Caco-2 (cell line): ENCODE measurements at regions not wholly inside any gene's neighbourhood (a gene's known extent, or its start where the extent isn't known, plus 50 kb on each side); places are given as distances from the start of the nearest gene placed in this dataset.

ENCODE experiments used
- BruUV-seq: library from RNA; stranded (reverse); fragments of 400-500 nt; replicated peaks from 2 replicates; lab custom pipeline; 2021; lab: Mats Ljungman, UMichigan
- CTCF ChIA-PET: fragments of 300-600 bp; sonication (Branson Sonifier 250); formaldehyde crosslinking; loops from one replicate; lab custom pipeline; 2022; ENCODE audit warnings: antibody characterized with exemption; lab: Charles Lee
- POLR2A ChIA-PET: fragments of 300-600 bp; sonication (Branson Sonifier 250); formaldehyde crosslinking; loops from one replicate; lab custom pipeline; 2022; ENCODE audit warnings: antibody characterized with exemption; lab: Charles Lee
- DNase-seq, 2 experiments: peaks; one replicate each; pipeline versions ENCODE4 v3.0.0 to v3.0.0-alpha.2; 2020 to 2022
- H3K27me3 ChIP-seq: replicated peaks from 2 replicates; pipeline ENCODE4 v1.6.0; 2011; ENCODE audit warnings: low read length; ENCODE audit not compliant: control insufficient read depth, insufficient read depth
- H3K36me3 ChIP-seq: 2 replicates; pipeline ENCODE4 v1.5.1; 2011; ENCODE audit warnings: low read length; ENCODE audit not compliant: control insufficient read depth, insufficient read depth
- H3K4me1 ChIP-seq: fragments of 250-450 bp; sonication (Bioruptor Pico); 2 replicates; pipeline ENCODE4 v1.5.1; 2020; ENCODE audit warnings: mild to moderate bottlenecking
- H3K4me3 ChIP-seq: 2 replicates; pipeline ENCODE4 v1.5.1; 2011; ENCODE audit warnings: low read depth, mild to moderate bottlenecking, control low read depth, low read length
- H3K9me3 ChIP-seq: fragments of 250-450 bp; sonication (Bioruptor Pico); 2 replicates; pipeline ENCODE4 v1.5.1; 2020; ENCODE audit warnings: mild to moderate bottlenecking, moderate library complexity
- H3K27ac Mint-ChIP-seq: one replicate; pipeline ENCODE4 v1.8.0; 2022; ENCODE audit warnings: mixed read lengths; ENCODE audit not compliant: unreplicated experiment
- H3K27me3 Mint-ChIP-seq: one replicate; pipeline ENCODE4 v1.8.0; 2022; ENCODE audit warnings: mixed read lengths; ENCODE audit not compliant: insufficient read depth, unreplicated experiment
- H3K36me3 Mint-ChIP-seq: one replicate; pipeline ENCODE4 v1.8.0; 2022; ENCODE audit warnings: mild to moderate bottlenecking, mixed read lengths; ENCODE audit not compliant: insufficient read depth, unreplicated experiment
- H3K4me1 Mint-ChIP-seq: one replicate; pipeline ENCODE4 v1.8.0; 2022; ENCODE audit warnings: low read depth, mixed read lengths; ENCODE audit not compliant: unreplicated experiment
- H3K4me3 Mint-ChIP-seq: one replicate; pipeline ENCODE4 v1.8.0; 2022; ENCODE audit warnings: mild to moderate bottlenecking, moderate library complexity, mixed read lengths; ENCODE audit not compliant: unreplicated experiment
- H3K9me3 Mint-ChIP-seq: one replicate; pipeline ENCODE4 v1.8.0; 2022; ENCODE audit warnings: mixed read lengths; ENCODE audit not compliant: unreplicated experiment
- CTCF ChIP-seq, 2 experiments: fragments of 200-600 bp in 1 of 2; IDR thresholded peaks; 1 replicate in 1 of 2; 2 replicates in 1 of 2; pipeline versions ENCODE4 v1.5.1 to v1.8.0; 2011 to 2022; ENCODE audit warnings: antibody characterized with exemption in 1 of 2, control low read depth in 1 of 2, inconsistent platforms in 1 of 2, low read depth in 1 of 2, low read length in 1 of 2, mild to moderate bottlenecking in 1 of 2, moderate library complexity in 1 of 2; ENCODE audit not compliant: insufficient read depth in 1 of 2, severe bottlenecking in 1 of 2, unreplicated experiment in 1 of 2
- intact Hi-C: fragments of 100-400 bp; cut with micrococcal nuclease; formaldehyde crosslinking; loops from one replicate; pipeline ENCODE4 v1.10.0; 2022; ENCODE audit not compliant: unreplicated experiment

- peak overlapping the region; percentile 28 for H3K4me3 ChIP-seq
- peak; percentile 89 to 93 for DNase-seq
- no TSS peak for BruUV-seq
- peaks cover 31% of the 10 kb centered on the region for H3K4me1 Mint-ChIP-seq
- H3K4me1 ChIP-seq = peaks cover 23% of the 10 kb centered on the region
- POLR2A ChIA-PET = interaction anchor here (0.5 kb wide), 1 partner anchor 147 kb away, joined by 6 read pairs; no protein-coding TSS in a partner anchor
- no peaks in the 10 kb centered on the region for H3K27me3 Mint-ChIP-seq
- H3K4me3 Mint-ChIP-seq = peak overlapping the region; percentile 77
- no peaks in the 10 kb centered on the region; the same call in 1 of the 2 replicates for H3K9me3 ChIP-seq
- intact Hi-C loops = loop anchor here (1.0 to 10.0 kb wide), 6 partner anchors 22 to 736 kb away; no protein-coding TSS in a partner anchor
- CTCF ChIA-PET = interaction anchor here (0.7 to 1.7 kb wide), 3 partner anchors 12 to 83 kb away, joined by 3 to 6 read pairs (median 4); no protein-coding TSS in a partner anchor
- H3K27ac Mint-ChIP-seq = peak overlapping the region; percentile 97
- TF ChIP-seq CTCF (IDR thresholded peaks at IDR 0.05; ENCODE audit: insufficient read depth in 1 of 2, low read depth in 1 of 2, low read length in 1 of 2, severe bottlenecking in 1 of 2, unreplicated experiment in 1 of 2) = peak; percentile 50 to 81
- peaks cover 22% of the 10 kb centered on the region for H3K36me3 Mint-ChIP-seq
- H3K27me3 ChIP-seq = no peaks in the 10 kb centered on the region
- peaks cover 25% of the 10 kb centered on the region for H3K9me3 Mint-ChIP-seq
- no peaks in the 10 kb centered on the region for H3K36me3 ChIP-seq
These were observed 180.1 kb upstream of the MVB12B start for GRCh38 chr9:126146254-126147145.

GRCh38 chr9:126147186-126147935, 179.3 kb upstream of the MVB12B start:
- no peaks in the 10 kb centered on the region for H3K27me3 Mint-ChIP-seq

More at GRCh38 chr9:126147186-126147935, 179.3 kb upstream of the MVB12B start:
- no peak for DNase-seq
- Histone ChIP-seq H3K4me1 (peaks cover 23% of the 10 kb centered on the region), H3K9me3 (no peaks in the 10 kb centered on the region; the same call in 1 of the 2 replicates), H3K27me3 (no peaks in the 10 kb centered on the region), H3K36me3 (no peaks in the 10 kb centered on the region), H3K4me3 (no peak overlapping the region)
- Mint-ChIP-seq H3K9me3 (peaks cover 17% of the 10 kb centered on the region), H3K4me1 (peaks cover 31% of the 10 kb centered on the region), H3K27ac (peak overlapping the region; percentile 97), H3K36me3 (peaks cover 22% of the 10 kb centered on the region), H3K4me3 (peak overlapping the region; percentile 77)
- TSS peak; percentile 82 for BruUV-seq
- ChIA-PET CTCF (interaction anchor here (0.7 to 1.7 kb wide), 3 partner anchors 11 to 83 kb away, joined by 3 to 6 read pairs (median 4); no protein-coding TSS in a partner anchor), POLR2A (no interaction called here)
- TF ChIP-seq CTCF (IDR thresholded peaks at IDR 0.05; ENCODE audit: insufficient read depth in 1 of 2, low read depth in 1 of 2, low read length in 1 of 2, severe bottlenecking in 1 of 2, unreplicated experiment in 1 of 2) = no peak
- intact Hi-C loops = loop anchor here (2.0 to 10.0 kb wide), 4 partner anchors 23 to 393 kb away; no protein-coding TSS in a partner anchor
